Right cardiac atrium (tissue), 5 donors: ENCODE measurements at regions not wholly inside any gene's neighbourhood (a gene's known extent, or its start where the extent isn't known, plus 50 kb on each side); places are given as distances from the start of the nearest gene placed in this dataset.
"Not testable (repeated sequence)": the region's sequence is repeated elsewhere in the genome, so short reads cannot be mapped to it uniquely, and the experiment has no call there.

Experiments
- ATAC-seq, 2 donors: fragments of 200-7000 bp; cut with Tn5 transposase; one replicate each; pipeline versions ENCODE4 v1.8.0 to v1.9.1; 2020; ENCODE audit warnings: moderate library complexity in 2 of 2, mild to moderate bottlenecking in 1 of 2
- DNase-seq, 3 donors: peaks; one replicate each; pipeline ENCODE4 v3.0.0-alpha.2; 2020
- H3K27ac ChIP-seq: one replicate; pipeline ENCODE4 v1.5.1; 2013; ENCODE audit warnings: mild to moderate bottlenecking, low read length, control low read depth, moderate library complexity
- H3K27me3 ChIP-seq: one replicate; pipeline ENCODE4 v1.6.1; 2013; ENCODE audit not compliant: control insufficient read depth, insufficient read depth
- H3K4me1 ChIP-seq: one replicate; pipeline ENCODE4 v1.6.1; 2013; ENCODE audit warnings: low read length; ENCODE audit not compliant: control insufficient read depth, insufficient read depth
- H3K4me3 ChIP-seq: one replicate; pipeline ENCODE4 v1.5.1; 2013; ENCODE audit warnings: low read length, control low read depth
- H3K9me3 ChIP-seq: one replicate; pipeline ENCODE4 v1.6.1; 2013; ENCODE audit warnings: low read length; ENCODE audit not compliant: control insufficient read depth
- WGBS: extraction: QIAGEN DNeasy Blood & Tissue Kit; methylation state at CpG from one replicate; pipeline ENCODE4 v1.1.7; 2013; 5-methylcytosine and 5-hydroxymethylcytosine counted together
- intact Hi-C, 4 donors: fragments of 100-400 bp; cut with DNase I; formaldehyde crosslinking; loops; one replicate each; pipeline versions ENCODE4 v1.11.0 to v1.14.0; 2022 to 2023
- donor health status: healthy with polysubstance abuse.
- donor health status: DM: no; HTN: yes; CAD: no.
- donor health status: DM: no; HTN: no; CAD: no.
- donor health status: DM: no; HTN: yes; CAD: no; lungs with severe emphysema.
- donor health status: DM: yes; HTN: yes; CAD: no.

DNA sequence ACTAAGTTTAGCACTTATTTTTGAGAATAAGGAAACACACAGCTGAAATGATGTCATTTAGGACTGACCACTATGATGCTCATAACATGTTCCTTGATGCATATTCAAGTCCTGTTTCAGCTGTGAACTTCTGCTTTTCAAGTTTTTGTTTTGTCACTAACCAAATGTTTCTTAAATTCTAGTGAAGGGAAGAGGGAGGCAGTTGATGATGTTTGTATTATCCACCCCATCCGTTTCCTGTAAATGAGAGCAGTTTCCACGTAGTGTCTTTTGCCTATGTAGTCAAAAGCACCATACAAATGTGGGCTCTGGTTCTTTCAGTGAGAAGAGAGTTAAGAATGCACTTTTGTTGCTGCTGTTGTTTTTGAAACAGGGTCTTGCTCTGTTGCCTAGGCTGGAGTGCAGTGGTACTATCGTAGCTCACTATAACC lies 491.8 kb downstream of the PCNX1 start:
- peak overlapping the region; percentile 10 for H3K27ac ChIP-seq
- no peaks in the 10 kb centered on the region for H3K4me1 ChIP-seq
- no peak for DNase-seq
- 46% methylated on average over 3 of the region's 3 CpGs for WGBS
- ATAC-seq, result peak in 1 of 2 donors; percentile 55
- intact Hi-C loops, result no loop called here
- H3K4me3 ChIP-seq, result no peak overlapping the region
- H3K9me3 ChIP-seq, result no peaks in the 10 kb centered on the region
- H3K27me3 ChIP-seq, result no peaks in the 10 kb centered on the region

- no peaks in the 10 kb centered on the region for H3K4me1 ChIP-seq
- no peak overlapping the region for H3K4me3 ChIP-seq
- H3K9me3 ChIP-seq, result no peaks in the 10 kb centered on the region
- ATAC-seq (no peak), DNase-seq (no peak)
- intact Hi-C loops, result no loop called here
- 63% methylated on average over 3 of the region's 3 CpGs for WGBS
- no peaks in the 10 kb centered on the region for H3K27me3 ChIP-seq
- no peak overlapping the region for H3K27ac ChIP-seq
Observed at GRCh38 chr14:71400871-71401321, 493.6 kb downstream of the PCNX1 start.

DNA sequence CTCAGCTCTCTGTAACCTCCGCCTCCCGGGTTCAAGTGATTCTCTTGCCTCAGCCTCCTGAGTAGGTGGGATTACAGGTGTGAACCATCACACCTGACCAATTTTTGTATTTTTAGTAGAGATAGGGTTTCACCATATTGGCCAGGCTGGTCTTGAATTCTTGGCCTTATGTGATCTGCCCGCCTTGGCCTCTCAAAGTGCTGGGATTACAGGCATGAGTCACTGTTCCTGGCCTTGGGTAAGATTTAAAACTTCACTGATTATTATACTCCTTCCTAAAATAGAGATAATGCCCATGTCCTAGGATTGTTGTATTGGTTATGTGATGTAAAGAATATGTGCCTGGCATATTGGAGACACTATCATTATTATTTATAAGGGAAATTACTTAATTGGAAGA lies 495.2 kb downstream of the PCNX1 start:
- H3K9me3 ChIP-seq, ATAC-seq, H3K4me1 ChIP-seq, DNase-seq, H3K27me3 ChIP-seq, intact Hi-C loops, H3K4me3 ChIP-seq, H3K27ac ChIP-seq: not testable (repeated sequence)
- 96% methylated on average over 3 of the region's 3 CpGs for WGBS

- Histone ChIP-seq H3K4me3 (no peak overlapping the region), H3K27me3 (no peaks in the 10 kb centered on the region), H3K4me1 (no peaks in the 10 kb centered on the region), H3K9me3 (no peaks in the 10 kb centered on the region), H3K27ac (no peak overlapping the region)
- intact Hi-C loops, result no loop called here
- DNase-seq, result no peak
- ATAC-seq, result no peak
Observed at GRCh38 chr14:71403656-71404055, 496.4 kb downstream of the PCNX1 start.

GRCh38 chr14:71405676-71406075 lies 498.4 kb downstream of the PCNX1 start:
- DNase-seq, result no peak
- H3K4me3 ChIP-seq, result no peak overlapping the region
- intact Hi-C loops, result no loop called here
- no peaks in the 10 kb centered on the region for H3K27me3 ChIP-seq
- WGBS, result 71% methylated on average over 4 of the region's 4 CpGs
- no peak for ATAC-seq
- H3K4me1 ChIP-seq, result no peaks in the 10 kb centered on the region
- no peak overlapping the region for H3K27ac ChIP-seq
- H3K9me3 ChIP-seq, result no peaks in the 10 kb centered on the region

DNA sequence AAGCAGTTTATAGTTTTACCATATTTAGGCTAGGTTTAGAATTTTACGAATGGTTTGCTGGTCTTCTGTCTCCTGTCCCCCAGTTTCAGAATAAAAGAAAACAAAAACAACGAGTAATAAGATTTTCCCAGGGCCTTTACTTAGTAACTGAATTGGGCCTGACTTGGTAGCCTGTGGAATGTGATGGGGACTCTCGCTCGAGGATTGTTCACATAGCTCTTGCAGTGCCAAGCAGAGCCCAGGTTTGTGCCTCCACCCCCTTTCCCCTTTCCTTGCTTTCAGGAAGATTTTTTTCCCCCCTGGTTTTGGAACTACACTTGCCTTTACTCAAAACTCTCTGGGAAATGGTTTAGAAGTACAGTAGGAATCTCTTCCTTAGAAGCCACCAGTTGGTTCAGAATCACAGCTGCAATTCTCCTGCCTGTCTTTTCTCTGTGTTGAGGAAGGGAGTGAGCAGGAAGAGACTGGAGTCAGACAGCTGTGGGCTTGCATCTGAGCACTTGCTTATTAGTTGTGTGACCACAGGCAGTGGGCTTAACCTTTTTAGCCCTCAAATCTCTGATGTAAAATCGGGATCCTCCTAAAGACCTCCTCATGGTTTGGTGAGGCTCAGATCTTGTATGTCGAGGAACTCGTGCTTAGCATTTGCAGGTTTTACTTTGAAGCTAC lies 501.2 kb downstream of the PCNX1 start:
- ATAC-seq, result no peak
- H3K4me3 ChIP-seq, result no peak overlapping the region
- no peak overlapping the region for H3K27ac ChIP-seq
- H3K27me3 ChIP-seq, result no peaks in the 10 kb centered on the region
- no peaks in the 10 kb centered on the region for H3K9me3 ChIP-seq
- no peaks in the 10 kb centered on the region for H3K4me1 ChIP-seq
- intact Hi-C loops, result no loop called here
- no peak for DNase-seq
- WGBS, result 89% methylated on average over 7 of the region's 7 CpGs

- DNase-seq, result no peak
- 97% methylated on average over 5 of the region's 5 CpGs for WGBS
- no peaks in the 10 kb centered on the region for H3K9me3 ChIP-seq
- no peaks in the 10 kb centered on the region for H3K4me1 ChIP-seq
- H3K27ac ChIP-seq, result no peak overlapping the region
- no peaks in the 10 kb centered on the region for H3K27me3 ChIP-seq
- intact Hi-C loops, result no loop called here
- no peak overlapping the region for H3K4me3 ChIP-seq
- no peak for ATAC-seq
Observed at GRCh38 chr14:71410578-71411284, 503.5 kb downstream of the PCNX1 start.

DNA sequence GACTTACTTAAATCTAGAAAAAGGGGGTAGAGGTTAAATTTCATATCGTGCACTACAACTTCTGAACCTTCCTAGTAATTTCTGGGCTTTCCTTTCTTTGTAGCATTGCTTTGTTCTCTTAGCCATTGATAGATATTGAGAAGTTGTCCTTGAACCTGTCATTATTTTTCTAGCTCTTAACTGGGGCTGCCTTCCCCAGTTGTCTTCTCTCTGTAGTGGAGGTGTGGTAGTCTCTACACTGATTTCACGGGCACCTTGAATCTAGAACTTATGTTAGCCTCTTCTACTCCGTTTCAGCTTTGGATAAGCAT lies 504.0 kb downstream of the PCNX1 start:
- intact Hi-C loops, result no loop called here
- no peak for DNase-seq
- Histone ChIP-seq H3K4me1 (no peaks in the 10 kb centered on the region), H3K27me3 (no peaks in the 10 kb centered on the region), H3K4me3 (no peak overlapping the region), H3K27ac (no peak overlapping the region), H3K9me3 (no peaks in the 10 kb centered on the region)
- no peak for ATAC-seq
- 83% methylated on average over 3 of the region's 3 CpGs for WGBS

GRCh38 chr14:71411738-71412137 lies 504.5 kb downstream of the PCNX1 start:
- Histone ChIP-seq H3K4me1 (no peaks in the 10 kb centered on the region), H3K27ac (no peak overlapping the region), H3K9me3 (no peaks in the 10 kb centered on the region), H3K4me3 (no peak overlapping the region), H3K27me3 (no peaks in the 10 kb centered on the region)
- ATAC-seq, result no peak
- intact Hi-C loops, result no loop called here
- no peak for DNase-seq
- 94% methylated on average over 3 of the region's 3 CpGs for WGBS

DNA sequence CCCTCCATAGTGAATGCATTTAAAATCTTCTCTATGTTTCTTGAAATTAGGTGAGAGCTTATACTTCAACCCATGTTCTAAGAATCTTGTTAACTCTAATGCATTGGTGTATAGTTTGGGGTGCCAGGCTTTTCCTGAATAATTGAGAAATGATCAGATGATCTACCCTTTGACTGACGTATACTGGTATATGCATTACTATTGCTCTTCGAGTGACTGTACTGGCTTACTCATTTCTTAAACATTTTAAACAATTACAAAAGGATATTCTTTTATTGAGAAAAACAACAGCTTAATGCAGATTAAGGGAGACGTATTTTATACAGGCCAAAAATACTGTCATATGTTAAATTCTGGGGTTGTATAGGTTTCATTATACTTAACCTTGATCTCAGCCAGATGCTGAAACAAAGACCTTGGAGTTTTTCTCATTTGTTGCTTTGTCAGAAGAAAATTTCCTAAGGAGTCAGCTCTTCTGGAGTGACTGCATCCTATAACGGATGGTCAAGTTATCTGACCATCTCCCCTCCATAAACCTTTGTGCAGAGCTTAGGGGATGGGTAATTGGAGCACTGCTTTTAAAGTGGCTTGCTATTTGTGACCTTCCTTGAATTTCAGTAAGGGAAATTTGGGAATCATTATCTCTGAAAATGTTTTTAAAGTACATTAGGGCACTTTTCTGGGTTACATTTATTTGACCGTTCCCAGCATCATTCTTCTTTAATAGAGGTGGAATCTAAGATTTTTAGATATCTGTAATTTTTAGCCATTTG lies 507.6 kb downstream of the PCNX1 start:
- H3K27ac ChIP-seq, result no peak overlapping the region
- ATAC-seq (no peak), DNase-seq (no peak)
- H3K27me3 ChIP-seq, result no peaks in the 10 kb centered on the region
- 86% methylated on average over 5 of the region's 5 CpGs for WGBS
- intact Hi-C loops, result no loop called here
- no peaks in the 10 kb centered on the region for H3K9me3 ChIP-seq
- no peak overlapping the region for H3K4me3 ChIP-seq
- H3K4me1 ChIP-seq, result no peaks in the 10 kb centered on the region

DNA sequence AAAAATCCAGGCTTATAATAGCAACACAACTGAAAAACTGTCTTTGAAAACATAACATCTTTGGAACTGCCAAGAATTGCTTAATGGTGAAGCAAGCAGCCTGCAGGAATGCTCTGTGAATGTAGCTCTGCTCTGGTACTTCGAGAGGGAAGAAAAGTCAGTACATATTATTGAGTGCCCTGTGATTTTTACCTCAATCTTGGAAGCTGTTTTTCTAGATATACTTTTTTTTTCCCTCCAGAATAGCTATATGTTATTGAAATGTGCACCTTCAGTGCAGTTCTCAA lies 508.1 kb downstream of the PCNX1 start:
- Histone ChIP-seq H3K4me1 (no peaks in the 10 kb centered on the region), H3K9me3 (no peaks in the 10 kb centered on the region), H3K4me3 (no peak overlapping the region), H3K27me3 (no peaks in the 10 kb centered on the region), H3K27ac (no peak overlapping the region)
- WGBS, result 63% methylated on average over 1 of the region's 1 CpG
- intact Hi-C loops, result no loop called here
- peak in 1 of 2 donors; percentile 43 for ATAC-seq
- DNase-seq, result no peak
